Prostate gland (tissue), 2 donors: ENCODE measurements at regions not wholly inside any gene's neighbourhood (a gene's known extent, or its start where the extent isn't known, plus 50 kb on each side); places are given as distances from the start of the nearest gene placed in this dataset.

Experiments used
- CTCF ChIP-seq, 4 experiments: fragments of 200-600 bp in 2 of 4; fragments of 450-650 bp in 2 of 4; sonication (generic) in 2 of 4; IDR thresholded peaks; 1 replicate in 3 of 4; 2 replicates in 1 of 4; pipeline ENCODE4 v1.5.1; 2016 to 2019; ENCODE audit warnings: antibody characterized with exemption in 4 of 4, mild to moderate bottlenecking in 2 of 4, moderate library complexity in 2 of 4
- POLR2A ChIP-seq: fragments of 450-650 bp; IDR thresholded peaks from one replicate; pipeline ENCODE4 v1.6.1; 2016; ENCODE audit warnings: antibody characterized with exemption, mild to moderate bottlenecking
- POLR2AphosphoS5 ChIP-seq: sonication (generic); formaldehyde crosslinking; IDR thresholded peaks from one replicate; pipeline ENCODE4 v1.6.1; 2017; ENCODE audit warnings: antibody characterized with exemption

- TF ChIP-seq POLR2AphosphoS5 (no peak), CTCF (IDR thresholded peaks at IDR 0.05) (no peak), POLR2A (no peak)
These were observed 207.9 kb downstream of the CMPK2 start for GRCh38 chr2:6657855-6658254.
